Uterus (tissue), 3 donors: ENCODE measurements at regions not wholly inside any gene's neighbourhood (a gene's known extent, or its start where the extent isn't known, plus 50 kb on each side); places are given as distances from the start of the nearest gene placed in this dataset.

Experiments used
- DNase-seq, 2 donors: peaks; one replicate each; pipeline ENCODE4 v3.0.0-alpha.2; 2019 to 2020
- H3K27ac ChIP-seq, 2 donors: fragments of 200-600 bp; sonication (generic); 1 replicate in 1 of 2; 2 replicates in 1 of 2; pipeline ENCODE4 v1.5.1; 2016 to 2018
- H3K27me3 ChIP-seq, 2 donors: fragments of 200-600 bp; sonication (generic); one replicate each; pipeline ENCODE4 v1.5.1; 2018 to 2019; ENCODE audit warnings: control low read depth in 1 of 2
- H3K36me3 ChIP-seq, 2 donors: fragments of 200-600 bp; sonication (generic); one replicate each; pipeline ENCODE4 v1.5.1; 2019; ENCODE audit warnings: control low read depth in 1 of 2
- H3K4me1 ChIP-seq, 2 donors: fragments of 200-600 bp; sonication (generic); one replicate each; pipeline ENCODE4 v1.5.1; 2018 to 2019; ENCODE audit warnings: control low read depth in 1 of 2
- H3K4me3 ChIP-seq, 2 donors: fragments of 200-600 bp; sonication (generic); 1 replicate in 1 of 2; 2 replicates in 1 of 2; pipeline ENCODE4 v1.5.1; 2018 to 2019; ENCODE audit warnings: mild to moderate bottlenecking in 1 of 2
- H3K9me3 ChIP-seq, 2 donors: fragments of 200-600 bp; sonication (generic); one replicate each; pipeline ENCODE4 v1.5.1; 2019; ENCODE audit warnings: control low read depth in 1 of 2
- CTCF ChIP-seq, 4 experiments: fragments of 200-600 bp in 2 of 4; fragments of 450-650 bp in 2 of 4; sonication (generic) in 2 of 4; IDR thresholded peaks; one replicate each; pipeline ENCODE4 v1.5.1; 2016 to 2019; ENCODE audit warnings: antibody characterized with exemption in 4 of 4, mild to moderate bottlenecking in 2 of 4, moderate library complexity in 1 of 4
- POLR2A ChIP-seq, 2 donors: fragments of 450-650 bp; IDR thresholded peaks; one replicate each; pipeline ENCODE4 v1.6.1; 2016; ENCODE audit warnings: antibody characterized with exemption in 2 of 2, mild to moderate bottlenecking in 1 of 2, moderate library complexity in 1 of 2
- intact Hi-C: fragments of 100-400 bp; cut with DNase I; formaldehyde crosslinking; loops from one replicate; pipeline ENCODE4 v1.15.1; 2023; ENCODE audit warnings: low total_unique reads
- donor health status: DM: yes; HTN: yes; CAD: no.

- Histone ChIP-seq H3K27me3 (no peaks in the 10 kb centered on the region), H3K36me3 (no peaks in the 10 kb centered on the region), H3K4me1 (no peaks in the 10 kb centered on the region), H3K9me3 (no peaks in the 10 kb centered on the region), H3K27ac (no peak overlapping the region), H3K4me3 (no peak overlapping the region)
- intact Hi-C loops, result no loop called here
- no peak for DNase-seq
- no peak for TF ChIP-seq CTCF (IDR thresholded peaks at IDR 0.05)
- no peak for TF ChIP-seq POLR2A (IDR thresholded peaks at IDR 0.05)
Measured at GRCh38 chr15:73001840-73002239, 50.4 kb upstream of the NEO1 start.

GRCh38 chr15:73000293-73000692, 52.0 kb upstream of the NEO1 start:
- TF ChIP-seq POLR2A (IDR thresholded peaks at IDR 0.05) (no peak), CTCF (IDR thresholded peaks at IDR 0.05) (no peak)

GRCh38 chr15:72999586-72999985, 52.7 kb upstream of the NEO1 start:
- Histone ChIP-seq H3K4me1 (no peaks in the 10 kb centered on the region), H3K4me3 (no peak overlapping the region), H3K27ac (no peak overlapping the region), H3K36me3 (no peaks in the 10 kb centered on the region), H3K9me3 (no peaks in the 10 kb centered on the region), H3K27me3 (no peaks in the 10 kb centered on the region)
- intact Hi-C loops, result no loop called here
- TF ChIP-seq POLR2A (IDR thresholded peaks at IDR 0.05) (no peak), CTCF (IDR thresholded peaks at IDR 0.05) (no peak)
- no peak for DNase-seq

More at GRCh38 chr15:73000293-73000692, 52.0 kb upstream of the NEO1 start:
- no peak for DNase-seq
- H3K9me3 ChIP-seq, result no peaks in the 10 kb centered on the region
- H3K4me1 ChIP-seq, result no peaks in the 10 kb centered on the region
- H3K27me3 ChIP-seq, result no peaks in the 10 kb centered on the region
- no peaks in the 10 kb centered on the region for H3K36me3 ChIP-seq
- H3K27ac ChIP-seq, result no peak overlapping the region
- intact Hi-C loops, result no loop called here
- H3K4me3 ChIP-seq, result no peak overlapping the region

GRCh38 chr15:72998681-72999466, 53.4 kb upstream of the NEO1 start:
- TF ChIP-seq POLR2A (IDR thresholded peaks at IDR 0.05), result no peak
- no peak for TF ChIP-seq CTCF (IDR thresholded peaks at IDR 0.05)
- no peaks in the 10 kb centered on the region for H3K27me3 ChIP-seq
- no peak for DNase-seq
- intact Hi-C loops, result no loop called here
- H3K4me1 ChIP-seq, result no peaks in the 10 kb centered on the region
- no peak overlapping the region for H3K27ac ChIP-seq
- no peaks in the 10 kb centered on the region for H3K9me3 ChIP-seq
- no peak overlapping the region for H3K4me3 ChIP-seq
- H3K36me3 ChIP-seq, result no peaks in the 10 kb centered on the region

- Histone ChIP-seq H3K27ac (no peak overlapping the region), H3K4me3 (no peak overlapping the region), H3K9me3 (no peaks in the 10 kb centered on the region), H3K4me1 (no peaks in the 10 kb centered on the region), H3K27me3 (no peaks in the 10 kb centered on the region), H3K36me3 (no peaks in the 10 kb centered on the region)
- intact Hi-C loops, result no loop called here
- TF ChIP-seq CTCF (IDR thresholded peaks at IDR 0.05) (no peak), POLR2A (IDR thresholded peaks at IDR 0.05) (no peak)
- DNase-seq, result no peak
Measured at GRCh38 chr15:72998226-72998625, 54.0 kb upstream of the NEO1 start.
